NCI-H2227 (cell line): ENCODE measurements at regions not wholly inside any gene's neighbourhood (a gene's known extent, or its start where the extent isn't known, plus 50 kb on each side); places are given as distances from the start of the nearest gene placed in this dataset.
"Not testable (repeated sequence)": the region's sequence is repeated elsewhere in the genome, so short reads cannot be mapped to it uniquely, and the experiment has no call there.

ENCODE experiments used
- DNase-seq: peaks from one replicate; lab custom pipeline; 2025; ENCODE audit not compliant: unreplicated experiment; lab: John Stamatoyannopoulos, UW

DNA sequence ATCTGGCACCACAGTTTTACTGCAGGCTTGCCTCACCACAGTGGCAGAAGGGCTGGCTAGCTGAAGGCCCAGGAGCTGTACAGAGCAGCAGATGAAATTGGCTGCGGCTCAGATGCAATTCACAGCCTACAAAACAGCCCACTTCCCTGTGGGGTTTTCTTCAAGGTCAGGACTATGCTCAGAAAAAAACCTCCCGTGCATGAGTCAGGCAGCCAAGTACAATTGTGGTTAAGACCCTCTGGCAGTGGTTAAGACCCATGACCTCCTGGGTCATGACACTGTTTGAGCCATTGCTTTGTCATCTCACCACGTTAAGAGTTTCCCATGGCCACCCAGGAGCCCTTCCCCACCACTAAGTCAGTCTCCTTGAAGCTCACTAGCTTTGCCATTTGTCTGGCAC is 276.3 kb downstream of the HNRNPD start:
- DNase-seq: no peak

DNA sequence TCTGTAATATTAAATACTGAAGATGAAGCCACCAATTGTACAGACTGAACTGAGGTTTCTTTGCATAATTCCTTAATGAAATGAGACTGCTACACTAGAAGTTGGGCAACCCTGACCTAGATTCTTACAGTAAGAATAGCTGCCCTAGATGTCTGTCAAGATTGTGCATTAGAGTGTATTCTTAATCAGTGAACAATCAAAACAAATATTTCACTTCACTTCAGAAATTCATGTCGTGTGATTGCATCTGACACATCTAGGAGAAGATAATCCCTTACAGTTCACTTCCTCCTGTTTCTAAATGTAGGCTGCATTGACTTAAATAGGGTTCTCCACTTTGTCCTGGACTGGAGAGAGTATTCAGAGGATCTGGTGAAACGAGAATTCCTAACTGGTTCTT is 283.1 kb downstream of the HNRNPD start:
- DNase-seq: no peak

DNA sequence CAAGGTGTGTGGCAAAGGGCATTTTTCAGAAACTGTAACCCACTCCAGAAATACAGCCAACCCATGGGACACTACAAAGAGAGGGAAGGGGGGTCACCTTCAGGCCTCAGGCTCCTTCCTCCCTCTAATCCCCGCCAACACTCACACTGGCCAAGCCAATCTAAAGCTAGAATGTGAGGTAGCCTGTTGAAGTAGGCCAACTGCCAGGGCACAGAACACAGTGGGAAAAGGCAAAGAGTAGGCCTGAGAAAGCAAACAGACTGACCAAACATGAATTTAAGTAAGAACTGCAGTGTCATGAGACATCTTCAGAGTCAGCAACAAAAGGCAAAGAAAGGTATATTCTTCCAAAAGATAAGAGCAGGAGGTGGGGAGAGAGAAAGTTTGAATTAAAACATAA is 289.0 kb downstream of the HNRNPD start:
- DNase-seq: no peak

DNA sequence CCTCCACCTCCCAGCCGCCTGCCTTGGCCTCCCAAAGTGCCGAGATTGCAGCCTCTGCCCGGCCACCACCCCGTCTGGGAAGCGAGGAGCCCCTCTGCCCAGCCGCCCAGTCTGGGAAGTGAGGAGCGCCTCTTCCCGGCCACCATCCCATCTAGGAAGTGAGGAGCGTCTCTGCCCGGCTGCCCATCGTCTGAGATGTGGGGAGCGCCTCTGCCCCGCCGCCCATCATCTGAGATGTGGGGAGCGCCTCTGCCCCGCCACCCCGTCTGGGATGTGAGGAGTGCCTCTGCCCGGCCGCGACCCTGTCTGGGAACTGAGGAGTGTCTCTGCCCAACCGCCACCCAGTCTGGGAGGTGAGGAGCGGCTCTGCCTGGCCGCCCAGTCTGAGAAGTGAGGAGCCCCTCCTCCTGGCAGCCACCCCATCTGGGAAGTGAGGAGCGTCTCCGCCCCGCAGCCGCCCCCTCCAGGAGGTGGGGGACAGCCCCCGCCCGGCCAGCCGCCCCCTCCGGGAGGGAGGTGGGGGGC is 296.3 kb downstream of the HNRNPD start:
- not testable (repeated sequence) for DNase-seq

DNA sequence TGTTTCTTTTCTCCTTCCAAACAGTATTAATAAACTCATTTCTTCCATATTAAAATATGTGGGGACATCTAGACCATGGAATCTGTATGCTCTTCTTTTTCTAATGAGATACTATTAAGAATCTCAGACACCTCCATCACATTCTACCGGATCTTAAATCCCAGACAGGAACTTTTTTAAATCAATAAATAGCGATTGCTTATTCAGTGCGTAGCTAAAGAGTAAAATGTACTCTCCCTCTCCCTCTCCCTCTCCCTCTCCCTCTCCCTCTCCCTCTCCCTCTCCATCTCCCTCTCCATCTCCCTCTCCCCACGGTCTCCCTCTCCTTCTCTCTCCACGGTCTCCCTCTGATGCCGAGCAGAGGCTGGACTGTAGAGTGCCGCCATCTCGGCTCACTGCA is 297.0 kb downstream of the HNRNPD start:
- DNase-seq: no peak

DNA sequence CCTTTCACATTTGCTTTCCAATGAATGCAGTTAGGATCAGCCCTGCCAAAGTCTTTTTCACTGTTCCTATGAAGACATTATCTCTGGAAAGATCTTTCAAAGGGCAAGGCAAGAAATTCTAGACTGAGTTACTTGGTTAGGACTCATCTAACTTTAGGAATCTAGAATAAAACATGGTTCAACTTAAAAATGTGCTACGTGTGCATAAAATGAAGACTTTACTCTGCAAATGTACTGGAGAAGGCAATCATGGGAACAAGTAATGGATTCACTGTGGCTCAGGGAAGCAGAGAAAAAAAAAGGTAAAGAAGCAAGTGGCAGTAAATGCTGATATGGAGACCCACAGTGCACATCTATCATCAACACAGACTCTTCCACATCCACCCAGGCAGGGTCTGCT is 297.4 kb downstream of the HNRNPD start:
- DNase-seq: no peak

DNA sequence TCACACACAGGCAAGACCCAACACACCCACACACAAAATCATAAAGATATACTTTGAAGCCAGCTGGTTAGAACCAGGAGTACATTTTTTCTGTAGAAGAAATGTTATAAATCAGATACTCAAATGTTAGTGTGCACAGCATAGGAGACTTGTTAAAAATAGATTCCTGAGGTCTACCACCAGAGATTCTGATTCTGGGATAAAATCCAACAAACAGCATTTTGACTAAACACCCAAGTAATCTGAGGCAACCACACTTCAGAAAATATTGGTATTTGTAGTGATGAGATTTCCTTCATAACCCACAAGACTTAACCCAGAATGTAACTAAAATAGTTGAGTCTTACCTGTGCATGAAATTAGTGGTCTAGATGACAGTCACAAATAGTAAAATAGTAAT is 301.8 kb downstream of the HNRNPD start:
- DNase-seq: no peak

DNA sequence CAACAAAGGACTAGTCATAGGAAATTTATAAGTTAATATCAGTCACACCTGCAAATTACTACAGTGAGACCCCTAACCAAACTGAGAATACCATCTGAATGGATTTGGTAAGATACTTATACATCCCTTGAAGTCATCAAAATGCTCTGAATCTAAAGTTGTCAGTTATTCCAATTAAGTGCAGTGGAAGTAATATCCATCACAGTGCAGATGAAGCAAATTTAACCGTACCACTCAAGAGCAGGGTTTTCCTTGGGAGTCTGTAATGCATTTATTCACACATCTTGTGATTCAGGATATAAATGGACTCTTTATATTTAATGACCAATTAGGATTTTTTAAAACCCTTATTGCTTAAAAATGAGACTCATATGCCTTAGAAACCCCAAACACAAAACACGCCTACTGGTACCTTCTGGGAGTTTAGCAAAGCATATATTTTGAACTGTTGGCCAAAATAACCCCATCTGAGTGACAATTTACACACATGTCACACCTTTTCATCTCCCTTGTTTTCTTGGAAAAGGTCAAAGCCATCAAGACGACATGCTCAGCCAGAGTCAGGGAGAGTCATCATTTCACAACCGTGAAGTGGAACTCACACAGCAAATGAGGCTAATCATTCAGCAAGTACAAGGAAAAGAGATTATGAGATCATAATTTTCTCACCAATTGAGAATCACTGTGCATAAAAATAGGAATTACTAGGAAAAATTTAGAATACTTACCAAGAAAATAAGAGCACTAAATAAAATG is 303.7 kb downstream of the HNRNPD start:
- peak; percentile 15 for DNase-seq

DNA sequence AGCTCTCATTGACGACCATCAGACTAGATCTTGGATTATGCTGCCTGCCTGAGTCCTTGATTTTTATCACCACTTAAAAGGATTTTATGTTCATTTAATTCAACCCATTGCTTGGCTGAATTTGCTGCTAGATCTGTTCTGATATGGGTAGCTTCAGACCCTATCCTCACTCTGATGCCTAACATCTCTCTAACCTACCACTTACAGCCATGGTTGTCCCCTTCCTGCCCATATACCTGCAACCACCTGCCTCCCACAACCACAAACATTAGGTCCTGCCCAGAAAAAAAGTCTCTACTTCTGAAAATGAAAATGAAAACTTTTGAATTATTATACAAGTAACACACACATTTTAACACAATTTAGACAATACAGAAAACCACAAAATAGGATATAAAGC is 310.8 kb downstream of the HNRNPD start:
- no peak for DNase-seq

DNA sequence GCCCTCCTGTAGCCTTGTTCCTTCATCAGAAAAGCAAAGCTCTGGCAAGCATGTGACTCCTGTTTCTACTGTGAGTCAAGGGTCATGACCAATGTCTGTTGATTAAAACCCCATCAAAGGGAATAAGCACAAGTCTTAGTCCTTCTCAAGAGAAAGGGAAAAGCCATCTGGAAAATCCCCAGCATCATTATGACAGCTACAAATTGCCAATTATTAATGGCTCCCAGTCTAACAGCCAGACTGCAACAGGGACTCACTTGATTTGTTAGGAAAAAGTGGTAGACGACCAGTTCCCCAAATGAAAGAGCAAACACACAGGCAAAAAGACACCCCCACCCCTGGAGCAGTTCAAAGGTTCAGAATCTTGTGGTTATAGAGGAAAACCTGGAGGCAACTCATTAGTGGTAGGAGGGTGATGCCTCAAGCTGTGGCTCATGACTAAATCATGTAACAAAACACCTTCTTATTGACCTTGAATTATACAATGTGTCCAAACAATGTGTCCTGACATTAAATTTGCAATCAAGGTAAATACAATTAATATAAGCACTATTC is 315.7 kb downstream of the HNRNPD start:
- no peak for DNase-seq

DNA sequence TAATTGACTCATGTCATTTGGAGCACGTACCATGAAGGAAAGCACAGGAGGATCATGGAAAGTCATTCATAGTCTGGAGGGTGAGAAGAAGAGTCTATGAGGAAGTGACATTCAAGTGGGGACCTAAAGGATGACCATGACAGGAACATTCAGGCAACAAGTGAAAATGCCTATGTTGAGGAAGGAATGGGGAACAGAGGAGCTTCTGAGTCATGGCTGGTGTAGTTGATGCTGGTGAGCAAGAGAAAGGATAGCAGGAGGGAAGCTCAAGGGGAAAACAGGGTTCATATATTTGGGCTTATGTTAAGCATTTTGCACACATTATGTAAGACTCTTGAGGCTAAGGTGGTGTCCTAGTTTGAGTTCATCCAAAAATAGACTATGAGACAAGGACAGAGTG is 318.6 kb downstream of the HNRNPD start:
- DNase-seq: no peak

DNA sequence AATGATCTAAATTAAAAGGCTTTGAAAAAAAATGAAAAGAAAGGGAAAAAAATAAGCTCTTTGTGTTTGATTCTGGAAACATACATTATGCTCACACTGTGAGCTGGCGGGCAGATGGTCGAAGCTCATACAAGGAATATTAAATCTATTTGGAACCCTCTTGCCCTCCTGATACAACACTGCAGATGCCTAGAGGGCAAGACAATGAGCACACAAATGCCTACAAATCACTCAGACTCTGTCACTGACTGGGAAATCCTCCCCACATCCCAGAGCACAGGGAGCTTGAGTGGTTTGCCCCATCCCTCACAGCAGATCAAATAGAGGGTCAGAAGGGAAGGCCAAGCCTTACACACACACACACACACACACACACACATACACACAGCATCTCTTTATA is 320.4 kb downstream of the HNRNPD start:
- peak; percentile 70 for DNase-seq

DNA sequence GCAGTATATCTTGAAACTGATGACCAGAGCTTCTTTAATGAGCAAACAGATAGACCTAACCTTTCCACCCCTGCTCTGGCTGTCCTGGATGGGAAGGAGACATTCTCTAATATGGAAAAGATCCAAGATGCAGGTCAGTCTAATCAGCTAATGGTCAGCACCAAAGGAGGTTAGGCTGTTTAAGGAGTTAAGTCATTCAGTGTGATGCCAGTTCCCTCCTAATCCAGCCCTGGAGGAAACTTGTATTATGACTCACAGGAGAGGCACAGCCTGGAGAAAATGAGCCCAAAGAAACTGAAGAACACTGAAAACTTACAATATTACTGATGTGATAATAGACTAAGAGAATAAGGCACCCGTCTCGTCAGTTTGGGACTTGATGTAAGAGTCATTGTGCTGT is 323.0 kb downstream of the HNRNPD start:
- no peak for DNase-seq

DNA sequence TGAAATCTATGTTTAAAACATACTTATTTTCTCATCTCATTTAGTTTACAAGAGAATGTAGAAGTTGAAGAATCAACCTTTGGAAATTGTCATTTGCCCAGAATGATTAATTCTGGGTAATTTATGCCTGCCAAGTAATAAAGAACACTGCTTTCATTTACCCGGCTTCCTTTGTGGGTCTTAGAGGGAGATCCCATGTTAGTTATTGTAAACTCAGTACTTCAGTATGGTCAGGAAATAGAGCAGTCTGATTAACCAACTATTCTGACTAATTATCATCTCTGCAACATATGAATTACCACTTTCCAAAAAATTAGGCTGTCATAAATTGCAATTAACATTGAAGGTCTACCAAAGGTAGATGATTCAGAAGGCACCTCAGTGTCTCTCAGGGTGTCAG is 324.5 kb downstream of the HNRNPD start:
- DNase-seq: no peak

DNA sequence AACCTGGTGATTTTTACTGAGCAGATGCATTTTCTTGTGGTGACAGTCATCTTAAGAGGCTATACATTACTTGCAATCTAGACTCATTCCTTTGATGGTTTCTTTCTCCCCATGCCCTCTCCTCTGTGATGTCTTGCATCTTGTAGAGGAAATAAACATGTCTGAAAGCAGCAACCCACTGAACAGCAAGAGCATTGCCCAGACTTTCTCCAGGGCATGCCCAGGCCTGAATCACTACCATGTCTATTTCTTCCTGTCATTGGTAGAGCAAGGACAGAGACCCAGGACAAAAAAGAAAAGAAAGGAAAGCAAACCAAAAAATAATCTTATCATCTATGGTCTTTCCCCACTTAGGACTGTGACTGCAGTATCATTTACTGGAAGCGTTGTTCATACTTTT is 326.1 kb downstream of the HNRNPD start:
- no peak for DNase-seq

DNA sequence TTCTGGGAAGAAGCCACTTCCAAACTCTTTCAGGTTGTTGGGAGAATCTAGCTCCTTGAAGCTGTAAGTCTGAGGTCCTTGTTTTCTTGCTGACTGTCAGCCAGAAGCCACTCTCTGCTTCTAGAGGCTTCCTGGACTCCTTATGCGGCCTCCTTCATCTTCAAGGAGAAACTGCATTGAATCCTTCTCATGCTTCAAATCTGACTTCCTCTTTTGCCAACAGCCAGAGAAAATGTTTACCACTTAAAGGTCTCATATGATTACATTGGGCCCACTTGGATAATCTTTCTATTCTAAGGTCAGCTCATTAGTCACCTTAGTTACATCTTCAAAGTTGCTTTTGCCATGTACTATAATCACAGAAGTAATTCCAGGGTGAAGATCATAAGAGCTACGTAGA is 327.0 kb downstream of the HNRNPD start:
- DNase-seq: no peak

DNA sequence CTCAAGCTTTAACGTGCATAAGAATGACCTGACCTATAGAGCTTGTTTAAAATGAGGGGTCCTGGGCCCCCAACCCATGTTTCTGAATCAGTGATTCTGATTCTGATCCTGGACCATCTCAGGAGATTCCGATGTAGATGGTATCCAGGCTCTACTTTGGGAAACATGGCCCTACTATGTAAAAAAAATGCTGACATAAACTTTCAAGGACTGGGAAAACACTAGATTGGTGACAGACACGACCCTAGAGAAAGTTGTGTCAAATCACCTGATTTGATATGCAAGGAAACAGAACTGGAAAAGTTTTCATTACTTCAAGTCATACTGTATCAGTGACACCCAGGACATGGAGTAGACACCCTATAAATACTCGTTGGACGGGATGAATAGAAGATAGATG is 328.5 kb downstream of the HNRNPD start:
- DNase-seq: no peak

DNA sequence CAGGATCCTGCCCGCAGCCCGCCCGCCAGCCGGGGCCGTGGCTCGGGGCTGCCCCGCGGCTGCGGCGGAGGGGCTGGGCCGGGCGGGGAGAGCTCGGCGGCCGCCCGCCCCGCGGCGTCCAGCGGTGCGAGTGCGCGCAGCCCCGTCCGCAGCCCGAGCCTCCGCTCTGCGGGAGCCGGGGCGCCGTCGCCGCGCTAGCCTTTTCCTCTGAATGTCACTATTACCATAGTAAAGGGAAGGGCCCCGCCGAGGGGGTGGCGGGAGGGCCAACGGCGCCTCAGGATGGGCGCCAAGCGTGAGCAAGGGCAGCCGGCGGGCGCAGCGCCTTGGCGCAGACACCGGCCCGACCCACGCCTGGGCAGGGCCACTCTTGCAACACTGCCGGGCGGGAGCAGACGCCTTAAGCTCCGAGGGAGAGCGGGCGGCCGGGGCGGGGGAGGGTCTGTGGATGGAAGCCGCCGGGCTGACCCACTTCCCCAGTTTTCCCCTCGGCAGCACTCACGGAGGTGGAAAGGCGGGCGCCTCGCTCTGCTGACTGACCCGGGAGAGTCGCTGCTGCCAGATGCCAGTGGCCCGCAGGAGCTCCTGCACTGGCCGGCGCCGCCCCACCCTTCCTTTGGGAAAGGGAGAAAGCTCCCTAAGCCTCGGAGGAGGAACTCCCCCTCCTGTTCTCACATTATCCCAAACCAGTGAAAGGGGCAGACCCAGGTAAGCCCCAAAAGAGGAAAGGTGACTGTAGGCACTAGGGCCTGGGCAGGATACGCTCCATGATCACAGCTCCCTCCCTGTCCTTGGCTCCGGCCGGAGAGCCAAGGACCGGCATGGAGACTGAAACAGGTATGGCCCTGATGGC is 329.4 kb downstream of the HNRNPD start:
- peak; percentile 85 for DNase-seq

DNA sequence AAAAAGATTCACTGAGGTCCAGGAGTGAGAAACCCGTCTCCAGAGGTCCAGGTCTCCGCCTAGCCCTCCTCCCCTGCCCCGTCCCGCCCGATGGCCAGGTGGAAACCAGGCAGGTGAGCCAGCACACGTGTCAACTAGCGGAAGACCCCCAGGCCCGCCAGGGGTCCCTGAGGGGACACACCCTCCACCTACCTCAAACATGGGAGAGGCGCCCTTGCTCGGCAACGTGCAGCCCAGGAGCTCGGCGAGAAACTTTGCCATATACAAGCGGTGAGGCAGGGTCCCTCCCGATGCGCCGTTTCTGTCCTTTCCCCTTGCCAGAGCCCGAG is 330.0 kb downstream of the HNRNPD start:
- no peak for DNase-seq

DNA sequence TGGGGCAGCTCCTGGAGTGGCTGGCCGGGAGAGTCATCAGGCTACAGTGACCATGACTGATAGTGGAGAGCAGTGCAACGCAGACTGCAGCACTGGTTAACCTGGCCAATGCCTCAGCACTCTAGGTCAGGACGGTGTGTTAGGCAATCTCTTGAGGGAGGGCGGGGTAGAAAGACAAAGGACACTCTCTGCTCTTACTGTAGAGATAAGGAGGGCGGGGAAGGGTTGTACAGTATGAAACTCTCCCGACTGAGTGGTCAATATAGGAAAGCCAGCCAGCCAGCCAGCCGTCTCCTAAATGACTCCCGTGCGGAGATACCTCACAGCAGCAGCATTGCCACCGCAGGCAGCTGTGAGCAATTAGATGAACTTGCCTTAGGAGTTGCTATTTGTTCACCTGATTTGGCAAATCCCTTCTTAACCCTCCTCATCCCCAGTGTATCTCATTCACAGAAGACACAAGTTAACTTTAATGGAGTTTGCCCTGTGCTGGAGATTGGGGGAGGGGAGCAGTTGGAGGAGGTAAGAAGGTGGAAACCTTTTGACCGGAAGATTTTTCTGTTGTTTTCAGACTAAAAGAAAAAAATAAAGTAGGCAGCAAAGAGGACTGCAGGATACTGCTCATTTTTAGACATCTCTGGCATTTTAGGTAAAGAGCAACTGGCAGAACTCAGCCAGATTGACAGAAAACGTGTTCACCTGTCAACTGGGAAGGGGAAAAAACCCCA is 330.5 kb downstream of the HNRNPD start:
- DNase-seq: peak; percentile 17

DNA sequence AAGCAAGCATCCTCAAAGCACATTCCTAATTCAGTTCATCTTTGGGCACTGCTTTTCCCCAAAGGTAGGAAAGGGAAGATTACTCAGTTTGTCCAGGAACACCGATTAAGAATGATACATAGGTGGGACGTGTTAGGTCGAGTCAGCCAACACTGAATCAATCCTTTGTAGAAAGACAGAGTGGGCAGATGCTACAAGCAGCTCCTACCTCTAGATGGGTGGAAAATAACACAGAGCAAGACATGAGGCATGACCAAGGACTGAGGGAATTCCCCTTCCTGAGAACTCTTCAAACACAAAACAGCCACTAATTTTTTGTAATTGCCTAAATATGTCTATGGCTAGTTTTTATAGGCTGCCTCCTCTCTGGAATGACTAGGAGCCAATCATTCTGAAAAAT is 331.7 kb downstream of the HNRNPD start:
- no peak for DNase-seq
